Gastroesophageal sphincter (tissue), 3 donors: ENCODE measurements at regions not wholly inside any gene's neighbourhood (a gene's known extent, or its start where the extent isn't known, plus 50 kb on each side); places are given as distances from the start of the nearest gene placed in this dataset.

Experiments
- CTCF ChIP-seq, 4 experiments: fragments of 200-600 bp in 2 of 4; fragments of 450-650 bp in 2 of 4; sonication (generic) in 1 of 4; IDR thresholded peaks; one replicate each; pipeline ENCODE4 v1.5.1; 2017 to 2019; ENCODE audit warnings: antibody characterized with exemption in 4 of 4, mild to moderate bottlenecking in 2 of 4, moderate library complexity in 2 of 4
- POLR2A ChIP-seq, 2 donors: fragments of 450-650 bp; IDR thresholded peaks; one replicate each; pipeline ENCODE4 v1.6.1; 2017; ENCODE audit warnings: antibody characterized with exemption in 2 of 2, mild to moderate bottlenecking in 2 of 2, moderate library complexity in 1 of 2

- TF ChIP-seq POLR2A (IDR thresholded peaks at IDR 0.05): no peak
- no peak for TF ChIP-seq CTCF (IDR thresholded peaks at IDR 0.05)
These were observed 85.4 kb upstream of the KCNE2 start for GRCh38 chr21:34278451-34278850.
